IMR-90 (cell line): ENCODE measurements at regions not wholly inside any gene's neighbourhood (a gene's known extent, or its start where the extent isn't known, plus 50 kb on each side); places are given as distances from the start of the nearest gene placed in this dataset.

Experiments
- ATAC-seq: fragments of 200-7000 bp; cut with Tn5 transposase; 2 replicates; pipeline ENCODE4 v1.9.1; 2020; ENCODE audit warnings: low read depth, mild to moderate bottlenecking, moderate library complexity
- BruUV-seq: library from RNA; stranded (reverse); fragments of 400-500 nt; replicated peaks from 2 replicates; lab custom pipeline; 2021; lab: Mats Ljungman, UMichigan
- CTCF ChIA-PET: fragments of 300-600 bp; formaldehyde crosslinking; extraction: SDS; loops from one replicate; lab custom pipeline; 2021; ENCODE audit warnings: antibody characterized with exemption; lab: Yijun Ruan, JAX
- POLR2A ChIA-PET: fragments of 300-600 bp; sonication (Branson Sonifier 250); formaldehyde crosslinking; loops from one replicate; lab custom pipeline; 2022; ENCODE audit warnings: antibody characterized with exemption; ENCODE audit not compliant: unreplicated experiment; lab: Charles Lee
- DNase-seq: peaks from one replicate; pipeline ENCODE4 v3.0.0; 2013
- H2AFZ ChIP-seq: replicated peaks from 2 replicates; pipeline ENCODE3; 2013; ENCODE audit warnings: low read length, mild to moderate bottlenecking; ENCODE audit not compliant: poor library complexity
- H2AK5ac ChIP-seq: 2 replicates; pipeline ENCODE4 v1.6.1; 2013; ENCODE audit warnings: low read depth, low read length, inconsistent platforms
- H2AK9ac ChIP-seq: replicated peaks from 2 replicates; pipeline ENCODE3; 2013; ENCODE audit warnings: mild to moderate bottlenecking, low read depth, low read length, moderate library complexity; ENCODE audit not compliant: poor library complexity
- H2BK120ac ChIP-seq: 2 replicates; pipeline ENCODE4 v1.6.1; 2013; ENCODE audit warnings: low read depth, low read length, inconsistent platforms
- H2BK15ac ChIP-seq: 3 replicates; pipeline ENCODE4 v1.6.1; 2013; ENCODE audit warnings: low read depth, low read length, inconsistent platforms
- H2BK20ac ChIP-seq: 2 replicates; pipeline ENCODE4 v1.6.1; 2013; ENCODE audit warnings: low read depth, mild to moderate bottlenecking, inconsistent platforms, low read length, moderate library complexity
- H2BK5ac ChIP-seq: 2 replicates; pipeline ENCODE4 v1.6.1; 2013; ENCODE audit warnings: mild to moderate bottlenecking, low read depth, low read length, inconsistent platforms; ENCODE audit not compliant: poor library complexity, severe bottlenecking
- H3K14ac ChIP-seq: replicated peaks from 2 replicates; pipeline ENCODE4 v1.6.1; 2013; ENCODE audit warnings: low read depth, low read length, inconsistent platforms
- H3K18ac ChIP-seq: 2 replicates; pipeline ENCODE4 v1.6.1; 2013; ENCODE audit warnings: low read depth, low read length, control low read depth
- H3K23ac ChIP-seq: 2 replicates; pipeline ENCODE4 v1.6.1; 2013; ENCODE audit warnings: low read depth, low read length, inconsistent platforms
- H3K27ac ChIP-seq: 2 replicates; pipeline ENCODE4 v1.5.1; 2013; ENCODE audit warnings: mild to moderate bottlenecking, control low read depth, low read length; ENCODE audit not compliant: insufficient read depth
- H3K27me3 ChIP-seq: 2 replicates; pipeline ENCODE4 v1.6.1; 2013; ENCODE audit warnings: low read length; ENCODE audit not compliant: control insufficient read depth, insufficient read depth
- H3K36me3 ChIP-seq: 2 replicates; pipeline ENCODE4 v1.6.1; 2013; ENCODE audit warnings: low read length, mixed read lengths; ENCODE audit not compliant: control insufficient read depth, insufficient read depth
- H3K4ac ChIP-seq: 2 replicates; pipeline ENCODE4 v1.6.1; 2013; ENCODE audit warnings: low read depth, low read length, inconsistent platforms
- H3K4me1 ChIP-seq: 2 replicates; pipeline ENCODE4 v1.6.1; 2013; ENCODE audit warnings: low read length, mixed read lengths; ENCODE audit not compliant: control insufficient read depth, insufficient read depth
- H3K4me2 ChIP-seq: 2 replicates; pipeline ENCODE4 v1.6.1; 2013; ENCODE audit warnings: low read depth, mild to moderate bottlenecking, control low read depth, low read length, moderate library complexity
- H3K4me3 ChIP-seq: 2 replicates; pipeline ENCODE4 v1.5.1; 2013; ENCODE audit warnings: low read depth, mild to moderate bottlenecking, control low read depth, low read length, moderate library complexity; ENCODE audit not compliant: insufficient read depth
- H3K56ac ChIP-seq: 2 replicates; pipeline ENCODE4 v1.6.1; 2013; ENCODE audit warnings: low read length, inconsistent platforms; ENCODE audit not compliant: insufficient read depth; ENCODE audit errors: extremely low read depth
- H3K79me1 ChIP-seq, 2 experiments: 2 replicates each; pipeline ENCODE4 v1.6.1; 2013; ENCODE audit warnings: low read length in 2 of 2, inconsistent platforms in 1 of 2, low read depth in 1 of 2
- H3K9ac ChIP-seq: 2 replicates; pipeline ENCODE4 v1.6.1; 2013; ENCODE audit warnings: low read depth, low read length, control low read depth
- H3K9me1 ChIP-seq: 2 replicates; pipeline ENCODE4 v1.6.1; 2013; ENCODE audit warnings: low read length, inconsistent platforms; ENCODE audit not compliant: insufficient read depth
- H3K9me3 ChIP-seq: 2 replicates; pipeline ENCODE4 v1.6.1; 2013; ENCODE audit warnings: low read length; ENCODE audit not compliant: control insufficient read depth, insufficient read depth
- H4K20me1 ChIP-seq: 2 replicates; pipeline ENCODE4 v1.6.1; 2013; ENCODE audit warnings: low read length, inconsistent platforms; ENCODE audit not compliant: insufficient read depth
- H4K5ac ChIP-seq: 2 replicates; pipeline ENCODE4 v1.6.1; 2013; ENCODE audit warnings: mild to moderate bottlenecking, low read depth, low read length, control low read depth
- H4K8ac ChIP-seq, 2 experiments: 2 replicates each; pipeline ENCODE4 v1.6.1; 2013; ENCODE audit warnings: low read depth in 2 of 2, low read length in 2 of 2, control low read depth in 1 of 2, inconsistent platforms in 1 of 2
- H4K91ac ChIP-seq: 2 replicates; pipeline ENCODE4 v1.6.1; 2013; ENCODE audit warnings: low read depth, low read length, inconsistent platforms; ENCODE audit not compliant: insufficient read depth
- BHLHE40 ChIP-seq: fragments of 150-350 bp; IDR thresholded peaks from 2 replicates; pipeline ENCODE4 v1.6.1; 2016; ENCODE audit warnings: mild to moderate bottlenecking, low read depth, low read length
- CEBPB ChIP-seq: IDR thresholded peaks from 2 replicates; pipeline ENCODE4 v1.6.1; 2012; ENCODE audit warnings: low read depth, low read length, improper control_type of control experiment
- CHD1 ChIP-seq: IDR thresholded peaks from 2 replicates; pipeline ENCODE4 v1.6.1; 2012; ENCODE audit warnings: low read depth, low read length, improper control_type of control experiment
- CTCF ChIP-seq: conservative IDR thresholded peaks from 2 replicates; pipeline ENCODE4 v1.5.1; 2012; ENCODE audit warnings: mild to moderate bottlenecking, low read depth, low read length, improper control_type of control experiment
- FOS ChIP-seq: fragments of 150-350 bp; IDR thresholded peaks from 2 replicates; pipeline ENCODE4 v1.6.1; 2016; ENCODE audit warnings: low read depth, low read length
- MAFK ChIP-seq: IDR thresholded peaks from 2 replicates; pipeline ENCODE4 v1.6.1; 2012; ENCODE audit warnings: low read depth, low read length, improper control_type of control experiment
- MAZ ChIP-seq: IDR thresholded peaks from 2 replicates; pipeline ENCODE4 v1.6.1; 2012; ENCODE audit warnings: low read depth, mild to moderate bottlenecking, low read length, improper control_type of control experiment, moderate library complexity, borderline replicate concordance
- MXI1 ChIP-seq: IDR thresholded peaks from 2 replicates; pipeline ENCODE4 v1.6.1; 2012; ENCODE audit warnings: low read depth, mild to moderate bottlenecking, low read length, moderate library complexity, borderline replicate concordance
- NFE2L2 ChIP-seq: fragments of 150-350 bp; IDR thresholded peaks from 2 replicates; pipeline ENCODE4 v1.6.1; 2016; ENCODE audit warnings: low read depth, mild to moderate bottlenecking, low read length
- POLR2A ChIP-seq: IDR thresholded peaks from 2 replicates; pipeline ENCODE4 v1.6.1; 2012; ENCODE audit warnings: mild to moderate bottlenecking, low read depth, low read length
- RAD21 ChIP-seq: IDR thresholded peaks from 2 replicates; pipeline ENCODE4 v1.6.1; 2012; ENCODE audit warnings: low read length, improper control_type of control experiment
- RCOR1 ChIP-seq: IDR thresholded peaks from 2 replicates; pipeline ENCODE4 v1.6.1; 2012; ENCODE audit warnings: mild to moderate bottlenecking, low read length, improper control_type of control experiment; ENCODE audit not compliant: insufficient replicate concordance
- RFX5 ChIP-seq: IDR thresholded peaks from 2 replicates; pipeline ENCODE4 v1.8.0; 2012; ENCODE audit warnings: low read depth, mild to moderate bottlenecking, low read length, moderate library complexity
- SMC3 ChIP-seq: fragments of 150-350 bp; IDR thresholded peaks from 2 replicates; pipeline ENCODE4 v1.6.1; 2016; ENCODE audit warnings: low read depth, mild to moderate bottlenecking, antibody characterized with exemption, low read length, moderate library complexity
- USF2 ChIP-seq: fragments of 150-350 bp; IDR thresholded peaks from 2 replicates; pipeline ENCODE4 v1.6.1; 2017; ENCODE audit warnings: mild to moderate bottlenecking, antibody characterized with exemption, low read length, low read depth
- WGBS, 2 experiments: methylation state at CpG; one replicate each; pipeline versions ENCODE4 v1.1.5 to v1.1.7; 2013; ENCODE audit warnings: missing lambda C conversion rate in 2 of 2; ENCODE audit not compliant: insufficient read length in 1 of 2; ENCODE audit errors: extremely low coverage in 2 of 2; 5-methylcytosine and 5-hydroxymethylcytosine counted together
- dilution Hi-C: fragments of 300-500 bp; cut with HindIII; formaldehyde crosslinking; loops from one replicate; pipeline ENCODE4 v1.14.3; 2018; ENCODE audit warnings: low sequenced_read_pairs; ENCODE audit not compliant: unreplicated experiment
- in situ Hi-C: fragments of 300-500 bp; cut with MboI; formaldehyde crosslinking; loops from 3 replicates; pipeline ENCODE4 v1.14.3; 2019; ENCODE audit warnings: low sequenced_read_pairs, inconsistent platforms, mixed read lengths
- intact Hi-C: fragments of 100-400 bp; cut with micrococcal nuclease; formaldehyde crosslinking; loops from 2 replicates; pipeline ENCODE4 v1.10.0; 2022
- TF ChIP-seq, protein P1 (sequence below): fragments of 150-350 bp; IDR thresholded peaks from 2 replicates; pipeline ENCODE4 v1.6.1; 2016; ENCODE audit warnings: low read depth, mild to moderate bottlenecking, low read length, moderate library complexity, borderline replicate concordance

DNA sequence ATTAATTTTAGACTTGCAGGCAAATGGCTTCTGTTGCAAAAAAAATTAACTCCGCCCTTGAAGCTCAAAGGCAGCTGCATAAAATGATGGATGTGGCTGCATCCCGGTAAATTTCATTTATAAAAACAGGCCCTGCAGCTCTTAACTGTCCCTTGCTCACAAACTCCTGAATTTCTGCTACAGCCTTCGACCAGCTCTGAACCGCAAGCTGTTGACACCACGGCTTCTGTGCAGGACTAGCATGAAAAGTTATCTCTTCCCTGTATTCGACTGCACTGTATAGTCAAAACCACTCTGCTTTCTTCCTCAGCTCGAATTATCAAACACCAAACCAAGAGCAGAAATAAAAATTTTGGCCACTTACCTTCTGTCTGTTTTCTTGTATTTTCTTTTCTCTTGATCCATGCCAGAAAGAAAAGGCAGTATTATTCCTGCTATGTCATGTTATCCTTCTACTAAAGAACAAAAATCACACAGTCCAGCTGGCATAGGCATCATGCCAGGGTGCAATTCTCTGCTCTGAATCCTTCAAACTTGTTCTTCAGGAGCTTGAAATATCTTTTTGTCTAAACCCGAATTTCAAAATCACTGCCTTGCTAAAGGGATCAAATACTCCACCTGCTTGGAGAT is 195.5 kb upstream of the NCAM2 start:
- Histone ChIP-seq H3K79me1 (no peaks in the 10 kb centered on the region), H3K27ac (no peak overlapping the region), H2BK15ac (no peak overlapping the region), H3K56ac (no peak overlapping the region), H2AFZ (no peak overlapping the region), H2BK5ac (no peak overlapping the region), H3K18ac (no peak overlapping the region), H3K4me3 (no peak overlapping the region), H3K14ac (no peak overlapping the region), H2BK20ac (no peak overlapping the region), H3K9me3 (0 out of 2 replicates have a peak, but pooled peaks cover 3% of the 10 kb centered on the region), H3K27me3 (no peaks in the 10 kb centered on the region), H3K4me2 (no peak overlapping the region), H4K5ac (no peak overlapping the region), H2AK9ac (no peak overlapping the region), H2BK120ac (no peak overlapping the region), H3K4ac (no peak overlapping the region), H3K23ac (no peak overlapping the region), H3K9ac (no peak overlapping the region), H2AK5ac (no peak overlapping the region), H4K20me1 (no peaks in the 10 kb centered on the region), H3K9me1 (no peaks in the 10 kb centered on the region), H4K8ac (no peak overlapping the region), H3K36me3 (no peaks in the 10 kb centered on the region), H3K4me1 (no peaks in the 10 kb centered on the region), H4K91ac (no peak overlapping the region)
- ATAC-seq (no peak), DNase-seq (no peak)
- no peak for TF ChIP-seq FOS
- no peak for TF ChIP-seq NFE2L2
- no peak for TF ChIP-seq CEBPB
- TF ChIP-seq CHD1: no peak
- TF ChIP-seq MAZ: no peak
- TF ChIP-seq, protein P1, sequence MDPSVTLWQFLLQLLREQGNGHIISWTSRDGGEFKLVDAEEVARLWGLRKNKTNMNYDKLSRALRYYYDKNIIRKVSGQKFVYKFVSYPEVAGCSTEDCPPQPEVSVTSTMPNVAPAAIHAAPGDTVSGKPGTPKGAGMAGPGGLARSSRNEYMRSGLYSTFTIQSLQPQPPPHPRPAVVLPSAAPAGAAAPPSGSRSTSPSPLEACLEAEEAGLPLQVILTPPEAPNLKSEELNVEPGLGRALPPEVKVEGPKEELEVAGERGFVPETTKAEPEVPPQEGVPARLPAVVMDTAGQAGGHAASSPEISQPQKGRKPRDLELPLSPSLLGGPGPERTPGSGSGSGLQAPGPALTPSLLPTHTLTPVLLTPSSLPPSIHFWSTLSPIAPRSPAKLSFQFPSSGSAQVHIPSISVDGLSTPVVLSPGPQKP: no peak
- TF ChIP-seq RCOR1: no peak
- no peak for TF ChIP-seq RAD21
- no peak for TF ChIP-seq SMC3
- no peak for TF ChIP-seq POLR2A
- TF ChIP-seq USF2: no peak
- no peak for TF ChIP-seq BHLHE40
- no peak for TF ChIP-seq RFX5
- TF ChIP-seq CTCF: no peak
- no peak for TF ChIP-seq MAFK
- TF ChIP-seq MXI1: no peak
- no CpG with 5 or more reads among the region's 8 CpGs for WGBS, 2 experiments
- POLR2A ChIA-PET: no interaction called here
- BruUV-seq: no TSS peak
- in situ Hi-C loops: no loop called here
- intact Hi-C loops: no loop called here
- CTCF ChIA-PET: no interaction called here
- dilution Hi-C loops: no loop called here
